Peyer's patch (tissue), 4 donors: ENCODE measurements at regions not wholly inside any gene's neighbourhood (a gene's known extent, or its start where the extent isn't known, plus 50 kb on each side); places are given as distances from the start of the nearest gene placed in this dataset.

ENCODE experiments used
- DNase-seq, 3 donors: peaks; one replicate each; pipeline ENCODE4 v3.0.0-alpha.2; 2017 to 2019
- H3K27ac ChIP-seq, 4 donors: fragments of 200-600 bp; sonication (generic); one replicate each; pipeline ENCODE4 v1.5.1; 2016 to 2019
- H3K27me3 ChIP-seq, 2 donors: fragments of 200-600 bp; sonication (generic); one replicate each; pipeline ENCODE4 v1.5.1; 2019
- H3K36me3 ChIP-seq, 3 donors: fragments of 200-600 bp; sonication (generic); one replicate each; pipeline ENCODE4 v1.5.1; 2016 to 2019
- H3K4me1 ChIP-seq, 4 donors: fragments of 200-600 bp; sonication (generic); one replicate each; pipeline ENCODE4 v1.5.1; 2016 to 2019
- H3K4me3 ChIP-seq, 4 donors: fragments of 200-600 bp; sonication (generic); 1 replicate in 3 of 4; 2 replicates in 1 of 4; pipeline ENCODE4 v1.5.1; 2016 to 2019; ENCODE audit warnings: mild to moderate bottlenecking in 1 of 4
- H3K9me3 ChIP-seq, 4 donors: fragments of 200-600 bp; sonication (generic); one replicate each; pipeline ENCODE4 v1.5.1; 2016 to 2019; ENCODE audit warnings: mild to moderate bottlenecking in 1 of 4
- CTCF ChIP-seq, 6 experiments: fragments of 450-650 bp in 4 of 6; fragments of 200-600 bp in 2 of 6; sonication (generic) in 1 of 6; IDR thresholded peaks; one replicate each; pipeline ENCODE4 v1.5.1; 2017 to 2019; ENCODE audit warnings: antibody characterized with exemption in 6 of 6, mild to moderate bottlenecking in 3 of 6, moderate library complexity in 1 of 6
- POLR2A ChIP-seq, 2 donors: fragments of 450-650 bp; IDR thresholded peaks; one replicate each; pipeline ENCODE4 v1.5.1; 2017; ENCODE audit warnings: antibody characterized with exemption in 2 of 2, mild to moderate bottlenecking in 2 of 2, moderate library complexity in 2 of 2

- no peaks in the 10 kb centered on the region for H3K9me3 ChIP-seq
- TF ChIP-seq POLR2A (IDR thresholded peaks at IDR 0.05) (no peak), CTCF (IDR thresholded peaks at IDR 0.05) (no peak)
- no peak for DNase-seq
- no peaks in the 10 kb centered on the region for H3K4me1 ChIP-seq
- H3K36me3 ChIP-seq = no peaks in the 10 kb centered on the region
- H3K4me3 ChIP-seq = no peak overlapping the region
- no peak overlapping the region for H3K27ac ChIP-seq
- H3K27me3 ChIP-seq = no peaks in the 10 kb centered on the region
These were observed 1144.9 kb upstream of the PCDH9 start for GRCh38 chr13:68375004-68375403.

GRCh38 chr13:68369739-68370138, 1139.6 kb upstream of the PCDH9 start:
- no peaks in the 10 kb centered on the region for H3K4me1 ChIP-seq
- no peak overlapping the region for H3K27ac ChIP-seq
- TF ChIP-seq CTCF (IDR thresholded peaks at IDR 0.05) (no peak), POLR2A (IDR thresholded peaks at IDR 0.05) (no peak)
- no peak for DNase-seq
- no peaks in the 10 kb centered on the region for H3K9me3 ChIP-seq
- H3K36me3 ChIP-seq = no peaks in the 10 kb centered on the region
- no peak overlapping the region for H3K4me3 ChIP-seq
- H3K27me3 ChIP-seq = no peaks in the 10 kb centered on the region

- H3K27ac ChIP-seq = no peak overlapping the region
- H3K4me3 ChIP-seq = no peak overlapping the region
- H3K4me1 ChIP-seq = no peaks in the 10 kb centered on the region
- H3K27me3 ChIP-seq = no peaks in the 10 kb centered on the region
- DNase-seq = no peak
- H3K9me3 ChIP-seq = no peaks in the 10 kb centered on the region
- TF ChIP-seq POLR2A (IDR thresholded peaks at IDR 0.05) (no peak), CTCF (IDR thresholded peaks at IDR 0.05) (no peak)
- no peaks in the 10 kb centered on the region for H3K36me3 ChIP-seq
These were observed 1138.8 kb upstream of the PCDH9 start for GRCh38 chr13:68368922-68369321.

- DNase-seq = no peak
- TF ChIP-seq CTCF (IDR thresholded peaks at IDR 0.05) (no peak), POLR2A (IDR thresholded peaks at IDR 0.05) (no peak)
- H3K4me1 ChIP-seq = no peaks in the 10 kb centered on the region
- H3K27ac ChIP-seq = no peak overlapping the region
- no peaks in the 10 kb centered on the region for H3K36me3 ChIP-seq
- H3K9me3 ChIP-seq = no peaks in the 10 kb centered on the region
- no peak overlapping the region for H3K4me3 ChIP-seq
- no peaks in the 10 kb centered on the region for H3K27me3 ChIP-seq
These were observed 1129.0 kb upstream of the PCDH9 start for GRCh38 chr13:68359105-68359504.

- Histone ChIP-seq H3K4me3 (no peak overlapping the region), H3K27ac (no peak overlapping the region), H3K27me3 (no peaks in the 10 kb centered on the region), H3K9me3 (no peaks in the 10 kb centered on the region), H3K4me1 (no peaks in the 10 kb centered on the region), H3K36me3 (no peaks in the 10 kb centered on the region)
- no peak for DNase-seq
- TF ChIP-seq POLR2A (IDR thresholded peaks at IDR 0.05) = no peak
- no peak for TF ChIP-seq CTCF (IDR thresholded peaks at IDR 0.05)
These were observed 1128.2 kb upstream of the PCDH9 start for GRCh38 chr13:68358294-68358705.

- DNase-seq = no peak
- no peaks in the 10 kb centered on the region for H3K4me1 ChIP-seq
- H3K4me3 ChIP-seq = no peak overlapping the region
- no peaks in the 10 kb centered on the region for H3K27me3 ChIP-seq
- H3K9me3 ChIP-seq = no peaks in the 10 kb centered on the region
- H3K27ac ChIP-seq = no peak overlapping the region
- TF ChIP-seq POLR2A (IDR thresholded peaks at IDR 0.05) = no peak
- TF ChIP-seq CTCF (IDR thresholded peaks at IDR 0.05) = no peak
- no peaks in the 10 kb centered on the region for H3K36me3 ChIP-seq
These were observed 1120.4 kb upstream of the PCDH9 start for GRCh38 chr13:68350554-68350953.
